ENCODE measurements at regions not wholly inside any gene's neighbourhood (a gene's known extent, or its start where the extent isn't known, plus 50 kb on each side); places are given as distances from the start of the nearest gene placed in this dataset.

DNA sequence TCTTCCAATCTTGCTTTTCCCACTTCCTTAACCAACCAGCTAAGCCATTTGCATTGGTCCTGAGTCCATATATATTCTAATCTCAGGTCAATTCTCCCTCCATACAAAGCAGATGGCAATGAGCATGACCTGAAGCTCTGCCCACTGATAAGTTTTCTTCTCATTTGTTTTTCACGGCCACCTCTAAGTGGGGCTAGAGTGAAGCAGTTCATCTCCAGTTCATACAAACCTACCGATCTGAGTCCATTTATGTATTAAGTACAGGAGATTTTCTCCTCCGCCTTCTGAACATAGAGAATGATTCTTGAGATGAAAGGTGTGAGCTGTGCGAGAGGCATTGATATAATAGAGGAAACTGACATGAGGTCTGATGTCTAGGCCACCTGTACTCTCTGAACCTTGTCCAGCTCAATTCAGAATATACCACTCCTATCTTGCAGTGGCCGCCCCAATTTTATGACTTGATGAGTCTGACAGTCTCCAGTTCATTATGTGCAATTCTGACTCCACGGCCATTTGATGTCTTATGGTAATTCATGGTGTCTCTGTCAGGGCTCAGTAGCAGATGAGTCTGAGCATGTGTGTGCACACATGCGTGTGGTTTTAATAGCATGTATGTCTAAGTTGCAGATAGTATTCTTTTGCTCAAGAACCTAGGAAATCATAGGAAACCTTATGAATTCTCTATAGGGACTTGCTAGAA, 329.8 kb downstream of the PMP22 start:
- Mint-ChIP-seq H3K9me3 (peaks cover 9% of the 10 kb centered on the region), H3K27ac (no peak overlapping the region), H3K36me3 (no peaks in the 10 kb centered on the region), H3K4me3 (no peak overlapping the region), H3K4me1 (peaks cover 5% of the 10 kb centered on the region), H3K27me3 (ENCODE audit: insufficient read depth, low read depth) (no peaks in the 10 kb centered on the region)
- TF ChIP-seq EZH2phosphoT487 (IDR thresholded peaks at IDR 0.05), result no peak
- TF ChIP-seq, protein P1, sequence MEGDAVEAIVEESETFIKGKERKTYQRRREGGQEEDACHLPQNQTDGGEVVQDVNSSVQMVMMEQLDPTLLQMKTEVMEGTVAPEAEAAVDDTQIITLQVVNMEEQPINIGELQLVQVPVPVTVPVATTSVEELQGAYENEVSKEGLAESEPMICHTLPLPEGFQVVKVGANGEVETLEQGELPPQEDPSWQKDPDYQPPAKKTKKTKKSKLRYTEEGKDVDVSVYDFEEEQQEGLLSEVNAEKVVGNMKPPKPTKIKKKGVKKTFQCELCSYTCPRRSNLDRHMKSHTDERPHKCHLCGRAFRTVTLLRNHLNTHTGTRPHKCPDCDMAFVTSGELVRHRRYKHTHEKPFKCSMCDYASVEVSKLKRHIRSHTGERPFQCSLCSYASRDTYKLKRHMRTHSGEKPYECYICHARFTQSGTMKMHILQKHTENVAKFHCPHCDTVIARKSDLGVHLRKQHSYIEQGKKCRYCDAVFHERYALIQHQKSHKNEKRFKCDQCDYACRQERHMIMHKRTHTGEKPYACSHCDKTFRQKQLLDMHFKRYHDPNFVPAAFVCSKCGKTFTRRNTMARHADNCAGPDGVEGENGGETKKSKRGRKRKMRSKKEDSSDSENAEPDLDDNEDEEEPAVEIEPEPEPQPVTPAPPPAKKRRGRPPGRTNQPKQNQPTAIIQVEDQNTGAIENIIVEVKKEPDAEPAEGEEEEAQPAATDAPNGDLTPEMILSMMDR (IDR thresholded peaks at IDR 0.05), result no peak
- no peak for TF ChIP-seq EZH2 (IDR thresholded peaks at IDR 0.05)
- H3K9me3 ChIP-seq (ENCODE audit: low read depth), result no peaks in the 10 kb centered on the region
- DNase-seq (ENCODE audit: low spot score), result no peak
- H3K9ac ChIP-seq, result no peak overlapping the region
- no peak overlapping the region for H2AFZ ChIP-seq (replicated peaks)
- no peak overlapping the region for H3K27ac ChIP-seq
- no peak overlapping the region for H3K4me3 ChIP-seq
- H3K79me2 ChIP-seq (ENCODE audit: low read depth), result no peaks in the 10 kb centered on the region
- peaks cover 5% of the 10 kb centered on the region for H3F3A ChIP-seq (ENCODE audit: low read depth)
- no peaks in the 10 kb centered on the region for H4K20me1 ChIP-seq (ENCODE audit: low read depth)
- peaks cover 45% of the 10 kb centered on the region for H3K4me1 ChIP-seq
- no peaks in the 10 kb centered on the region for H3K36me3 ChIP-seq
- H3K27me3 ChIP-seq, result no peaks in the 10 kb centered on the region
- no peak overlapping the region for H3K4me2 ChIP-seq

DNA sequence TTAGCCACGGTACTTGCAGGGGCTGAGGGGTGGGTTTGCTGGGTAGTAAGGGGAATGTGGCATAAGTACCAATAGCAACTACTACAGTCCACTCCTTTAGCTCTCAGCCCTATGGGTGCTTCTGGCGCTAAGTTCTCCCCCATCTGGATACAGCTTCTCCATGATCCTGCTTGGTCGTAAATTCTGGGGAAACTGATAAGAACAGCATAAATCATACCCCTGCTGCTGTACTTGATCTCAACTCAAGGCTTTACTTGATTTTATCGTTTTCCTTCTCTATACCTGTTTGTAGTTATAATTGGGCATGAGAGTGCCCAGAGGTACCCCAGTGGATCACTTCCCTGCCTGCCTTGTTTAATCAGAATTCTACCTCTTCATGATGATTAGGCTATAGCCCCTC, 331.4 kb downstream of the PMP22 start:
- Mint-ChIP-seq H3K9me3 (peaks cover 7% of the 10 kb centered on the region), H3K36me3 (no peaks in the 10 kb centered on the region), H3K27me3 (ENCODE audit: insufficient read depth, low read depth) (no peaks in the 10 kb centered on the region), H3K27ac (no peak overlapping the region), H3K4me3 (no peak overlapping the region), H3K4me1 (peaks cover 5% of the 10 kb centered on the region)
- Histone ChIP-seq H4K20me1 (ENCODE audit: low read depth) (no peaks in the 10 kb centered on the region), H3K27ac (no peak overlapping the region), H3K4me1 (peaks cover 30% of the 10 kb centered on the region), H2AFZ (replicated peaks) (no peak overlapping the region), H3F3A (ENCODE audit: low read depth) (peaks cover 5% of the 10 kb centered on the region), H3K9ac (no peak overlapping the region), H3K4me2 (no peak overlapping the region), H3K4me3 (no peak overlapping the region), H3K79me2 (ENCODE audit: low read depth) (no peaks in the 10 kb centered on the region), H3K9me3 (ENCODE audit: low read depth) (no peaks in the 10 kb centered on the region), H3K36me3 (no peaks in the 10 kb centered on the region), H3K27me3 (no peaks in the 10 kb centered on the region)
- TF ChIP-seq, protein P1 (IDR thresholded peaks at IDR 0.05), result no peak
- TF ChIP-seq EZH2 (IDR thresholded peaks at IDR 0.05) (no peak), EZH2phosphoT487 (IDR thresholded peaks at IDR 0.05) (no peak)
- DNase-seq (ENCODE audit: low spot score), result no peak

DNA sequence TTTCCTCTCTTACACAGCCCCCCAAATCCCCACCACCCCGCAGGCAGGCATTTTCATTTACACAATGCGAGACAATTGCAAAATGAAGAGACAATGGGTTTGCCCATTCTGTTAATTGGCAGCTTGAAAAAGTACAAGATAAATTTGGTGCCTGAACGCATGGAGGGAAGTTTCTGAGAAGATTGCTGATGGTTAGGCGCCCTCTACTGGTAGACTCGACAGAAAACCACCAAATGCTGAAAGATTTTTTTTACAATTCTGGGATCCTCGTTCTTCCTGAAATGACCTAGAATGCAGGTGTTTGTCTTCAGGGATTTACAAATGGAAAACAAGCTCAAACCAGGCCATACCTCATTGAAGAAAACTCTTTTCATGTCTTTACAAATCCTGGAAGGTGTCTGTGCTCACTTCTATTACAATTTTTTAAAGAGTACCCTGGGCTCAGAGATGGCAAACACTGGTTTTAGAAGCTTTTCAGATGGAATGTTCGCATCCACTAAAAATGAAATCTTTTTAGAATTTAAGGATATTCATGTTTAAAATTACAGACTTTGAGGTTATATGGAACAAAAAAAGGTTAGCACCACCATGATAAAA, 338.5 kb downstream of the PMP22 start:
- peaks cover under 1% of the 10 kb centered on the region for H3F3A ChIP-seq (ENCODE audit: low read depth)
- DNase-seq (ENCODE audit: low spot score), result peak; percentile 86
- no peak overlapping the region for H3K9ac ChIP-seq
- H3K4me3 ChIP-seq, result no peak overlapping the region
- H3K9me3 Mint-ChIP-seq, result peaks cover 21% of the 10 kb centered on the region
- H3K36me3 Mint-ChIP-seq, result peaks cover 5% of the 10 kb centered on the region
- H2AFZ ChIP-seq (replicated peaks), result no peak overlapping the region
- H3K27me3 Mint-ChIP-seq (ENCODE audit: insufficient read depth, low read depth), result no peaks in the 10 kb centered on the region
- H3K4me1 Mint-ChIP-seq, result peaks cover 7% of the 10 kb centered on the region
- no peak for TF ChIP-seq EZH2 (IDR thresholded peaks at IDR 0.05)
- TF ChIP-seq, protein P1 (IDR thresholded peaks at IDR 0.05), result peak; percentile 92
- no peak overlapping the region for H3K4me2 ChIP-seq
- no peaks in the 10 kb centered on the region for H4K20me1 ChIP-seq (ENCODE audit: low read depth)
- H3K27ac Mint-ChIP-seq, result no peak overlapping the region
- no peaks in the 10 kb centered on the region for H3K79me2 ChIP-seq (ENCODE audit: low read depth)
- peaks cover 10% of the 10 kb centered on the region for H3K36me3 ChIP-seq
- H3K27ac ChIP-seq, result no peak overlapping the region
- peaks cover 8% of the 10 kb centered on the region for H3K9me3 ChIP-seq (ENCODE audit: low read depth)
- H3K27me3 ChIP-seq, result no peaks in the 10 kb centered on the region
- no peak overlapping the region for H3K4me3 Mint-ChIP-seq
- peaks cover 10% of the 10 kb centered on the region for H3K4me1 ChIP-seq
